Muscle of back (tissue), 3 donors: ENCODE measurements at regions not wholly inside any gene's neighbourhood (a gene's known extent, or its start where the extent isn't known, plus 50 kb on each side); places are given as distances from the start of the nearest gene placed in this dataset.
"Not testable (repeated sequence)": the region's sequence is repeated elsewhere in the genome, so short reads cannot be mapped to it uniquely, and the experiment has no call there.

Source experiments
- DNase-seq, 3 donors: peaks; one replicate each; pipeline versions ENCODE4 v3.0.0 to v3.0.0-alpha.2; 2013

DNA sequence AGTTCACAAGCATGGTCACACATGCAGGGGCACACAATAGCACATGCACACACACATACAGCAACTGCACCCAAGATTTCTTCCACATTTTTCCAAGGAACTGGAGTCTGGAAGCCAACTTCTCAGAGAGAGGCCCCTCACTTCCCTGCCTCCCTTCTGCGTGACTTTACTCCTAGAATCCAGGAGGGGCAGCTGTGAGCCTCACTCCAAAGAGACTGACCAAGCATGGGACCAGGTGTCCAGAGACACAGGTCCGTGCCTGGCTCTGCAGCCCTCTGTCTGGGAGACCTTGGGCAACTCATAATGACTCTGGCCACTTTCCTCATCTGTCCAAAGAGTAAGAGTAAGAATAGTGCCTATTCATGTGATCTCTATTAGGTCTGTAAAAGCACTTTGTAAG is 104.7 kb upstream of the TMEM132E start:
- DNase-seq, result no peak

DNA sequence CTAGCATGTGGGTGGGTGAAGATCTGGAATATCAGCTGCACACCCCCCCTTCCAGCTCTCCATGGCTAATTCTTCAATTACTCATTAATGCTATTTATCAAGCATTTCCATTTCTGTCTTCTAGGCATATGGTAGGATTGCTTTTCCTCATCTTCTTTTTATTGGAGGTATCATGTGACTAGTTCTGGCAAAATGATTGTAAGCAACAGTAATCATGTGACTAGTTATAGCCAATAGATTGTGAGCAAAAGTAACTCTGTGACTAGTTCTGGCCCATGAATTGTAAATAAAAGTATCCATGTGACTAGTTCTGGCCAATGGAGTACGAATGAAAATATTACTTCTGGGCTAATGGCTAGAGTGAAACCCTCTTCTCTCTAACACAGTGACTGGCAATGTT is 107.0 kb upstream of the TMEM132E start:
- no peak for DNase-seq

DNA sequence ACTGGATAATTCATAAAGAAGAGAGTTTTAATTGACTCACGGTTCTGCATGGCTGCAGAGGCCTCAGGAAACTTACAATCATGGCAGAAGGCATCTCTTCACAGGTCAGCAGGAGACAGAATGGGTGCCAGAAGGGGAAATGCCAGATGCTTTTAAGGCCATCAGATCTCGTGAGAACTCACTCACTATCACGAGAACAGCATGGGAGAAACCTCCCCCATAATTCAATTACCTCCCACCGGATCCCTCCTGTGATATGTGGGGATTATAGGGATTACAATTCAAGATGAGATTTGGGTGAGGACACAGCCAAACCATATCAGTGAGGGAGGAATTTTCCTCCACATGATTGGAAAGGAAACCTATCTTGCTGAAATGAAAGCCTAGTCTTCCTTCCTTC is 108.1 kb upstream of the TMEM132E start:
- not testable (repeated sequence) for DNase-seq

DNA sequence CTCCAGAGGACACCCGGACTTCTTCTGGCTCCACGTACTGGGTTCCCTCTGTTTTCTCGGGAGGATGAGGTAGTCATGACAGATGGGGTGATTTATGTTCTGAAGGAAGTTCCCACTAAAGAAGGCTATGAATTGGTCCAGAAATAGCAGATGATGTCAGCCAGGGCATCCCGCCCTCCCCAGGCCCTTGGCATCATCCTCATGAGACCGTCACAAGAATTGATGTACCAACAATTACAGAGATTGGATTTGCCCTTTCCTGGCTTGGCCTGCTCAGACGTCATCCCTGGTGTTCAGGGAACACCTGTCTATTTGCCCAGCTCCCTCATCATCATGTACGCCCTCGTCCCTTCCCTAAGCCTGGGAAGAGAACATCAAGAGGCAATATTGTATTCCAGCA is 102.8 kb upstream of the CCL1 start:
- no peak for DNase-seq

DNA sequence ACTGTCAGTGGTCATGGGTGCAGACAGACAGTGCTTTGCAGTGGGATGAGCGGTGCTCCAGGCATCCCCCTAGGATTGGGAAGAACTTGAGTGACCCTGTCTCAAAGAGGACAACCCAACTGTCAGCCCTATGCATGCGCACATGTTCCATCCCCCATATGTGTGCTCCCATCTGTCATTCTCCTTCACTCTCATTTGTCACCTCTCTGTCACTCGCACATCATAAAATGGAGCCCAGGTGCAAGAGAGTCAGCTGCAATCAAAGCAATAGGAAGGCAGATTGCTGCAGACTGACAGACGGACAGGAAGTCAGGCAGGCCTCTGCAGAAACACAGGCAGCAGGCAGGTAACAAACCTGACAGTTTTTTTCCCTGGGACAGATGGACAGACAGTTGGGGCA is 101.8 kb upstream of the CCL1 start:
- DNase-seq, result no peak

DNA sequence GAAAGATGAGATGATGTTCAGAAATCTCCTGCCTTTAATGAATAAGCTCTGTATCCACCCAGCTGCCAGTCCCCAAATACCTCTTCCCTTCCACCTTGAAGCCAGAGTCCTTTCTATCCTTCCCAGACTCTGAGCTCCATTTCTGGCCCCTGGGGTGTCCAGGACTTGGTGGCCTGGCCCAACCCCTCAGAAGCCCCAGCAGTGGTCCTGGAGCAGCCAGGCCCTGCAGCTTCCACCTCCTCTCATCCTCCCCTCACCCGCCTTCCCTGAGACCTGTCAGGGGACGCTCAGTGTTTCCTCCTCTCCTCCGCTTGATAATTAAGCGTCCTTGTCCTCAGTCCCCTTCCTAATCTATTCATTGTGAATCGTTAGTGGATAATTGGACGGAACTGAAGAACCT is 95.2 kb upstream of the CCL1 start:
- DNase-seq, result no peak

DNA sequence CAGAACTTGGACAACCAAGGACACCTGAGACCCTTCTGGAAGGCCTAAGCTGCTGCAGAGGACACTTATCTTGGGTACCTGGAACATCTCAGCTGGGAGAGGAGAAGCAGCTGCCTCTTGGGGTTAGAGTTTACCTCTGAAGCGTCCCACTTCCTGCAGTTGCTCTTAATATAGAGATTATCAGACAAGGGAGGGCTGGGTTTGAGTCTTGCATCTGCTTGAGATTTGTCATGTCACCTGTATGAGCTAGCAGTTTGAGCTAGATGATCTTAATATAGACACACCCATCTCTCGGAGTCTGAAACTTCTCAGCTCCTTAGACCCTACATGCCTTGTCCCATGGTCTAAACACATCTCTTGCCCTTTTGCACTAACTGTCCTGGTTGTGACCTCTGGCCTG is 93.1 kb upstream of the CCL1 start:
- no peak for DNase-seq

DNA sequence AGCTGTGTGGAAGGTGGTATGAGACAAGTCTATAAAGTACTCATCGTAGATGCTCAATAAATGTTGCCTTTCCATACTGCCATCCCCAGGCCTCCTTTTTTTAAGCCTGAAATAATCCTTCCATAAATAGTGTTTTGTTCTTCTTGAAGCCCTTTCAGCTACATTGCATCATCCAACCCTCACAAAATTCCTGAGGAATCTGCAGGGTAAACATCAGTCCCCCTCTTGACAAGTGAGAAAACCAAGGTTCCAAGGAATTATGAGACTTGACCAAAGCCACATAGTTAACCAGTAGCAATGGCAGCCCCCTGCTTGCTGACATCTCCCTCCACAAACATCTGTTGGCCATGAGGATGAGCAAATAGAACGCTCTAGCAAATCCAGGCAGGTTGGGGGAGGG is 89.7 kb upstream of the CCL1 start:
- no peak for DNase-seq

DNA sequence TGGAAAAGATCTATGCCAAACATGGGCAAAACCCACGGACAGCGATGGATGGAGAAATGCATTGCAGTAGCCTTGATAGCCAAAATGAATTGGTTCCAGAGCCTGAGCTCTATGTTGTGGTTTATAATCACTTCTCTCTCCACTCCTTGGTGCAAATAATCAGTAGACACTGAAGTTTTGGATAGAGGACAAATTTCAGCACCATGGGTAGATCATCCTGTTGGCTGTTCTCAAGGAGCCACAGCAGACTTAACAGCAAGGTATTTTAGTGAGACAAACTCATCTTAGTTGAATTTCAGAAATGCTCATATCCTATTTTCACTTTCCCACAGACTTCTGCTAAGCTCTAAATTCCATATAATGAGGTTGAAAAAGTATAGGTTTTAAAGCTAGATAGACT is 88.3 kb upstream of the CCL1 start:
- no peak for DNase-seq

DNA sequence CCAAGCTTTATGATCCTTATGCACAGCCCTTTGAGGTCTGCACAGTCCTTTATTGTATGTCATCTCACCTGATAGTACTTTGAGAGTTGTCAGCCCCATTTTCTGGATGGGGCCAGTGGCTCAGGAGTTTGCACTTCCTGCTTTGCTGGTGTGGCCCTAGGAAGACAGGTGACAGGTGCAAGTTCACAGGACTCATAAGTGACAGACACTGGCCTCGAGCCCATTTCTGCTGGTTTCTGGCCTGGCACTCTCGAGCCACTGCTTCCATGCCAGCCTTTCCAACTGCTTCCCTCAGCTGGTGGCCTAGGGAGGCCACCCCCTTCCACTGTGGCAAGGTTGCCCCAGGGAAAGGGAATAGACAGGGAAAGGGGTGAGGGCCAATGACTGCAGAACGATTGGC is 84.4 kb upstream of the CCL1 start:
- DNase-seq, result no peak

DNA sequence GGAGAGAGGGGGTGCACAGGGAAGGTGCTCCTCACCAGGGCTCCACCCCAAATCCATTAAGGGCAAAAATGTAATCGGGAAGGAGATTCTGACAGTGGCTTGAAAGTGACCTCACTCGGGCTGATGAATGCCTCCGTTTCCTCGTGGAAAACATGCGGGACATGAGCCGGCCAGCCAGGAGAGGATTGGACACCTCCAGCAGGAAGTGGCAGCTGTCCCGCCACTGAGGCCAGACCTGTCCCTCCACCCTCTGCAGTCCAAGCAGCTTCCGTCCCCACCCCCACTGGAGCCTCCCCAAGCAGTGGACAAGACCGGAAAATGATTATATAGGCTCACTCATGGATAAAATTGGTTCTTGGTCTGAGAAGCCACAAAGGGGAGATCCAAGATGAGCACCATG is 82.1 kb upstream of the CCL1 start:
- no peak for DNase-seq

DNA sequence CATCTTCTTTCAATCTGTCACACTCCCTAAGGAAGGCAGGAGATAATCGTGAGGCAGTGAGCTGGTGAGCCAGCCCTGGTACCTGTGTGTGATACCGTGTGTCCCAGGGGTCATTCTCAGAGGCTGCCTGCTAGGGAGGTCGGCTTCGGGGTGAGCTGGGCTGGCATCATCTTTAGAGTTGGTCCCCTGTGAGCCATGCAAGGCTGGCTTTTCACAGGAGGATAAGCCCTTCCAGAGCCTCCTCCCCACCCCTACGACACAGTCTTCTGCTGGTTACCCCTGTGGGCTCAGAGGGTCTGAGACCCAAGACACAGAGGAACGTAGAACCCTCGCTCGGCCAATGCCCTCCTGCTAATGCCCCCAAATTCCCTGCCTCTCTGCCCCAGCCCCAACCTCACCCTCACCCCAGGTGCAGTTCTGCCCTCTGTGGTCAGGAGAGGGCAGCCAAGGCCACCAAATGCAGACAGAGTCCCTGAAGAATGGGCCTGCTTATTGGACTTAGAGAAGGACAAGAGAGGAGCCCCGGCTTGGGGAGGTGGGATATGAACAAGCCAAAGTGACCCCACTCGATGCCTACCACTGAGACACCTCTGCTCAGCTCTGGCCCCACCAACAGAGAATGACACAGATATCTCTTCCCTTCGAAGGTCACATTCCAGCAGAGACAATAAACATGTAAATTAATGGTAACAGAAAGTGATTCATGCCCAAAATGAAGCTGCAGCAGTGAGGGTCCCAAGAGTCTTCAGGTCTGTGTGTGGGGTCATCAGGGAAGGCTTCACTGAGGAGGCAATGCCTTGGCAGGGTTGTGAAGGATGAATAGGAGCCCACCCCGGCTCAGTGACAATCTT is 80.8 kb upstream of the CCL1 start:
- DNase-seq, result peak in 1 of 3 donors; percentile 16

DNA sequence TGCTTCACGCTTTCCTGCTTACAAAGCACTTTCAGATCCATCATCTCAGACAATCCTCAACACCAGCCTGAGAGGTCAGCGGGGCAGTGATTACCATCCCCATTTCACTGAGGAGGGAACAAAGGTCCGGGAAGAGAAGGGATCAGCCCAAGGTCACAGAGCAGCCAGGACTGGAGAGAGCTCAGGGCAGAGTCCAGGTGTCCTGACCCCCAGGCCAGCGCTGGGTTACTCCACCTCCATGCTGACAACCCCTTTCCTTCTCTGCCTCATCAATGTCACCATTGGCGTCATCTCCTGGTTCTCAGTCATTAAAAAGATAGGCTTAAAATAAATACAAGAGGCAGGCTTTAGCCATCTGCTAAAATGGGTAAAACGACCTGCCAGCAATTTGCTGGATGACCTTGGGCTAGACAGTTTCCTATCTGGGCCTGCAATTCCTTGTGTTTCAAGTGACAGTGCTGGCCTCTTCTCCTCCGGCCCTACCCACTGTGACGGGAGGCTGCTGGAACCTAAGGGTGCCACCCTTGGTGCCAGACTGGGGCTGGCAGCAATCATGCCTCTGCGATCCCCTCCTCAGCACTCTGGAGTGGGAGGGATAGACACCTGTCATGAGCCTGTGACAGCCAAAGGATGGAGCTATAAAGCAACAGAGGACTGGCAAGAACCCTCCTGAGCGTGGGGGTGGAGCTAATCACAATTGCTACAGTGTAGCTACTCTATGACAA is 79.5 kb upstream of the CCL1 start:
- DNase-seq, result no peak

DNA sequence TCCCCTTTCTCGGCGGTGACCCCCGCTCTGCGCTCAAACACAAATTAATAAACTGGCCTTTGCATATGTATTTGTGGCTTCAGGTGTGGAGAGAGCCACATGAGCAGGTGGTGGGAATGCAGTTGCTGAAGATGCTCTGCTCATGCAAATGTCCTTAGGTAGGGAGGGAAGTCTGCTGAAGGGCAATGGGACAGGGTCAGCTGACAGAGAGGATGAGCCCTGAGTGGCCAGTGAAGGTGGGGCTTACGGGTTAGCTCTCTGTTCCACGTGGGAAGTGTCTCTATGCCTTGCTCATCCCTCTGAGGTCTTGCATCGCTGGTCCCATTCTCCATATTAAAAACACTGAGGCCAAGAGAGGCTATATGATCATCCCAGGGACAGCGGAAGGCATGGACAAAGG is 74.2 kb upstream of the CCL1 start:
- no peak for DNase-seq

DNA sequence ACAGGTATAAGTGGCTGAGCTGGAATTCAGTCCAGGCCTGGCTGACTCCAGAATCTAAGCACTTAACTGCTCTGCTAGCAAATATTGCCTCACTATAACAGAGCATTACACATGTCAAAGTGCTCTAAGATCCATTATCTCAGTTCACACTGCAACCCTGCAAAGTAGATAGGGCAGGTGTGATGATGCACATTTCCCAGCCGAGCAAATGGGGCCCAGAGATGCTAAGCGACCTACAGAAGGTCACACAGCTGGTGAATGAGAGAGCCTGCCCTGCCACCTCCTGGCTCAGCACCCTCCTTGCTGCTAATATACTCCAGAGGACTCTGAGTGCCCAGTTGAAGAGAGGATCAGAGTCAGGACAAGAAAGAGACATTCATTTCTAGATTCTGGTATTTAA is 73.6 kb upstream of the CCL1 start:
- no peak for DNase-seq

DNA sequence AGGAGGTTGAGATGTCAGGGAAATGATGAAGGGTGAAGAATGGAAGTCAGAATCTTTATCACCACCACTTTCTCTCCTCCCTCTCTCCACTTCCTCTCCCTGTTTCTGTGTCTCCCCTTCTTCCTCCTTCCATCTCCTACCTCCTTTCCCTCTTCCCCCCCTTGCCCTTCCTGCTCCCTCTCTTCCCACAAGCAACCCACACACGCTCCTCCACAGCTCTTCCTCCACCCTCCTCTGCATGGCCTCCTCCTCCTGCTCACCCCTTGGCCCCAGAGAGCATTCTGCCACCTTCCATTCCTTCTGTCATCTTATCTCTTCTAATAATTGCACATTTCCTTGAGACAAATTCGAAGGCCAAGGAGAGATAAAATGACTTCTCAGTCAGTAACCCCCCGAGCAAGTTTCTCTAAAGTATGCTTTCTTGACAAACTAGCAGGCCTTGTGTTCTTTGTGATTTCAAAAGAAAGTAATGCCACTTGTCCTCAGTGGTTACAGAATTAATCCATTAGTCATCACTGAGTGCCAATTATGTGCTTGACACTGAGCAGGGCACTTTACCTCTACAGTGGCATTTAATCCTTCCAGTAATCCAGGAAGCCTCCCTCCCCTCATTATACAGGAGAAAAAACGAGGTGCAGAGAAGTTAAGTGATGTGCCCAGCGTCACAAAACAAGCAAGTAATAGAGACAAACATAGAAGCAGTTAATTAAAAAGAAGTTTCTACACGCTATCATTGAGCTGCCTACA is 72.3 kb upstream of the CCL1 start:
- no peak for DNase-seq

DNA sequence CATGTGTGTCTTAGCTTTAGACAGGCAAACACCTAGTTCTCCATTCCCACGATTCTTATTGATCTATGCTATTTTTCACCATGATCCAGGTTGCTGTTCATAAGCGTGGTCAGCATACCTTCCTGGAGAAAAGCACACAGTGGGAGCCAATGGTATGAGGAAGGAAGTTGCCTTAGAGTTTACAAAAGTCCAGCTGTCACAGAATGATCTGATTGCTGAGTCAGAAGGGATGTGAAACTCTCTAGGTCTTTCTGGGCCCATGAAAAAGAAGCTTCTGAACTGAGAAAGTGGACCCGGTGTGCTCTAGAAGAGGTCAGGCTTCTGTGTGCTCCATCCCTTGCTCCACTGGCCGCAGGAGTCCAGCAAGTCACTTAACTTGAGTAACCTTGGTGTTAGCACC is 71.0 kb upstream of the CCL1 start:
- DNase-seq, result peak; percentile 5 to 27 (median 8)

DNA sequence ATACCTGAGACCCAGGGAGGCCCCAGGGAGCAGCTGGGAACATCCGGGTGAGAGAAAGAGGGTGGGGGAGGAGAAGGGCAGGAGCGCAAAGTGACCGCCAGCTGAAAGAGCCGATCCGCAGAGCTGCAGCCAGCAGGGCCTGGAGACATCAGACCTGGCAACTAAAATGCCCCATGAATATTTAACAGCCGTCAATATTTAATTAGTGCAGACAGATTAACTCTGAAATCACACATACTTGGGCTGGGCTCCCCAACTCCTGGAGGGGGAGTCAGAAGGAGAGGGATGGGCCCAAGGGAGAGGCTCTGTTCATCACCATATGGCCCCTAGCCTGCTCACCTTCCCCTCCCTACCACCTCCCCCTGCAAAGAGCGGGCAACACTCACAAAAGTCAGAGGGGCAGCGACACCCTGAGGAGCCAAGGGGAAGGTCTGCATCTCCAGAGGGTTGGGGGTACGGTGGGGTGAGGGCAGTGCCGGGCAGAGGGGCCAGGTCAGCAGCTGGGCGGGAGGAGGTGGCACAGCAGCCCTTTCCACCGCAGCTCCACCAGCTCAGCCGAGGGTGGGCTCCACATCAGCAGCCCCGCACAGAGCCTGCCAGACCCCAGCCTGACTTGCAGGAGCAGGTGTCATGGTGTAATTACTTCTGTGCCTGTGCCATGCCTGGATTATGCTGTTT is 61.9 kb upstream of the CCL1 start:
- no peak for DNase-seq

DNA sequence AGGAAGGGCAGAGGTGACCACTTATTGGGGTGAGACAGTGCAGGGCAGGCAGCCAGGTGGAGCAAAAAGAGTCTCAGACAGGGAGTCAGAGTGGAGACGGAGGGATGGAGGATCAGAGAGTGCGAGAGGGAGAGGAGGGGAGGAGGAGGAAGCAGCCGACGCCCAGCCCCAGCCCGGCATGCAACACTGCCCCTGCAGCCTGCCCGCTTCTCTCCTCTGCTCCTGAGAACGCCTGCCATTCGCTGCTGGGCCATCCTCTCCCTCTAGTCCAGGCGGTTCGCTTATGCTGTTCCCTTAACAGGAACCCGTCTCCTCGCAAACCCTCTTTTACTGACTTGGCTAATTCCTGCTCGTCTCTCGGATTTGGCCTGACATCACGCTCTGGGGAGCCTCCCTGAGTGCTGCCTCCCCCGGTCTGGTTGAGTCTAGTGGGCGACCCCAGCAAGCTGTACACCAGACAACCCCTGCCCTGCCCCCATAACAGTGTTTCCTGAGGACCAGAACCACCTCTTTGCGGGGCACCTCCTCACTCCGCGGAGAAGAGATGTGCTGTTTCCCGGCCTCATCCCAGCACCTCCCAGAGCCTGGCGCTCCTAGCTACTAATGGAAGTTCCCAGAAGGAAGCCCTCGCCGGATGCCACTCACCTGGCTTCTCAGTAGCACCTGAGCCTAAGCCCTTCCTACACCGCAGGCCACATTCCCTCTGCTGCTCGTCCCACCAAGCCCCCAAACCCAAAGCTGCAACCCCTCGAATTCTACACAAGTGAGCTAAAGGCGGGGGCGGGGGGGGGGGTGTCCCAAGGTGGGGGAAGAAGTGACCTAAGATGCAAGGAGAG is 61.2 kb upstream of the CCL1 start:
- no peak for DNase-seq

DNA sequence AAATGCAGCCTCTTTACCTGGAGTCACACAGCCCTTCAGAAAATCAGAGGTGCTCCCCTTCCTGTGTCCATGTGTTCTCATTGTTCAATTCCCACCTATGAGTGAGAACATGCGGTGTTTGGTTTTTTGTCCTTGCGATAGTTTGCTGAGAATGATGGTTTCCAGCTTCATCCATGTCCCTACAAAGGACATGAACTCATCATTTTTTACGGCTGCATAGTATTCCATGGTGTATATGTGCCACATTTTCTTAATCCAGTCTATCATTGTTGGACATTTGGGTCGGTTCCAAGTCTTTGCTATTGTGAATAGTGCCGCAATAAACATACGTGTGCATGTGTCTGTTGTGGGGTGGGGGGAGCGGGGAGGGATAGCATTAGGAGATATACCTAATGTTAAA is 60.3 kb upstream of the CCL1 start:
- DNase-seq, result not testable (repeated sequence)

DNA sequence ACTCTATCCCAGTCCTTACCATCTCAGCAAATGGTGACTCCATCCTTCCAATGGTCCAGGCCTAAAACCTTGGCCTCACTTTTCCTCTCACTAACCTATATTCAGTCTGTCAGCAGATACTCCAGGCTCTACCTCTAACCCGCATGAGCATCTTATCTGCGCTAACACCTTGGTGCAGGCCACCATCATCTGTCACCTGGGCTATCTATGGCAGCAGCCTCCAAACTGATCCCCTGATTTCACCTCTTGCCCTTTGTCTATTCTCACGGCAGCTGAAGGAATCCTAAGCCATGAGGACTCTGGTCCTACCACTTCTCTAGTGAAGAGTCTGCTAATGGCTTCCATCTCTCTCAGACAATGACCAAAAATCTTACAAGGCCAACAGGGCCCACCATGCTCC is 57.9 kb upstream of the CCL1 start:
- DNase-seq, result no peak
